Stimulated activated naive CD8-positive, alpha-beta T cell treated with anti-CD3 and anti-CD28 coated beads, Interleukin-15, Interleukin-2, amounts not matched to agents 100 ng/mL and 50 ng/mL, for 24 hours (primary cell): ENCODE measurements at regions not wholly inside any gene's neighbourhood (a gene's known extent, or its start where the extent isn't known, plus 50 kb on each side); places are given as distances from the start of the nearest gene placed in this dataset.

Source experiments
- H3K27ac Mint-ChIP-seq: one replicate; pipeline ENCODE4 v1.8.0; 2021; ENCODE audit warnings: mild to moderate bottlenecking, mixed read lengths
- H3K27me3 Mint-ChIP-seq: one replicate; pipeline ENCODE4 v1.8.0; 2021; ENCODE audit warnings: mixed read lengths
- H3K36me3 Mint-ChIP-seq: one replicate; pipeline ENCODE4 v1.8.0; 2021; ENCODE audit warnings: low read depth, mixed read lengths
- H3K4me1 Mint-ChIP-seq: one replicate; pipeline ENCODE4 v1.8.0; 2021; ENCODE audit warnings: low read depth, mixed read lengths
- H3K4me3 Mint-ChIP-seq: one replicate; pipeline ENCODE4 v1.8.0; 2021; ENCODE audit warnings: mild to moderate bottlenecking, mixed read lengths
- H3K9me3 Mint-ChIP-seq: one replicate; pipeline ENCODE4 v1.8.0; 2021; ENCODE audit warnings: mixed read lengths

GRCh38 chr5:45060724-45061123 lies 252.0 kb downstream of the MRPS30 start:
- H3K9me3 Mint-ChIP-seq = peaks cover 5% of the 10 kb centered on the region
- no peaks in the 10 kb centered on the region for H3K27me3 Mint-ChIP-seq
- H3K4me3 Mint-ChIP-seq = no peak overlapping the region
- no peaks in the 10 kb centered on the region for H3K36me3 Mint-ChIP-seq
- H3K27ac Mint-ChIP-seq = no peak overlapping the region
- H3K4me1 Mint-ChIP-seq = no peaks in the 10 kb centered on the region

- Mint-ChIP-seq H3K4me1 (no peaks in the 10 kb centered on the region), H3K27me3 (no peaks in the 10 kb centered on the region), H3K9me3 (peaks cover 4% of the 10 kb centered on the region), H3K27ac (no peak overlapping the region), H3K4me3 (no peak overlapping the region), H3K36me3 (no peaks in the 10 kb centered on the region)
These were observed 253.3 kb downstream of the MRPS30 start for GRCh38 chr5:45062044-45062443.

- Mint-ChIP-seq H3K27ac (no peak overlapping the region), H3K4me1 (no peaks in the 10 kb centered on the region), H3K9me3 (peaks cover 3% of the 10 kb centered on the region), H3K36me3 (no peaks in the 10 kb centered on the region), H3K4me3 (no peak overlapping the region), H3K27me3 (no peaks in the 10 kb centered on the region)
These were observed 272.3 kb downstream of the MRPS30 start for GRCh38 chr5:45081082-45081481.

- H3K9me3 Mint-ChIP-seq = peaks cover 3% of the 10 kb centered on the region
- no peaks in the 10 kb centered on the region for H3K36me3 Mint-ChIP-seq
- no peak overlapping the region for H3K4me3 Mint-ChIP-seq
- no peaks in the 10 kb centered on the region for H3K27me3 Mint-ChIP-seq
- no peaks in the 10 kb centered on the region for H3K4me1 Mint-ChIP-seq
- no peak overlapping the region for H3K27ac Mint-ChIP-seq
These were observed 281.1 kb downstream of the MRPS30 start for GRCh38 chr5:45089870-45090269.

GRCh38 chr5:45093377-45093776 lies 284.6 kb downstream of the MRPS30 start:
- H3K36me3 Mint-ChIP-seq = no peaks in the 10 kb centered on the region
- H3K27me3 Mint-ChIP-seq = no peaks in the 10 kb centered on the region
- H3K4me1 Mint-ChIP-seq = no peaks in the 10 kb centered on the region
- H3K4me3 Mint-ChIP-seq = no peak overlapping the region
- H3K27ac Mint-ChIP-seq = no peak overlapping the region
- peaks cover 8% of the 10 kb centered on the region for H3K9me3 Mint-ChIP-seq

- Mint-ChIP-seq H3K36me3 (no peaks in the 10 kb centered on the region), H3K27me3 (no peaks in the 10 kb centered on the region), H3K9me3 (peaks cover 8% of the 10 kb centered on the region), H3K4me3 (no peak overlapping the region), H3K4me1 (no peaks in the 10 kb centered on the region), H3K27ac (no peak overlapping the region)
These were observed 286.2 kb downstream of the MRPS30 start for GRCh38 chr5:45094876-45095440.

- no peak overlapping the region for H3K27ac Mint-ChIP-seq
- no peaks in the 10 kb centered on the region for H3K27me3 Mint-ChIP-seq
- no peaks in the 10 kb centered on the region for H3K36me3 Mint-ChIP-seq
- H3K9me3 Mint-ChIP-seq = peaks cover 5% of the 10 kb centered on the region
- no peak overlapping the region for H3K4me3 Mint-ChIP-seq
- H3K4me1 Mint-ChIP-seq = no peaks in the 10 kb centered on the region
These were observed 289.7 kb downstream of the MRPS30 start for GRCh38 chr5:45098483-45098882.

- H3K9me3 Mint-ChIP-seq = peaks cover 12% of the 10 kb centered on the region
- H3K27ac Mint-ChIP-seq = no peak overlapping the region
These were observed 292.4 kb downstream of the MRPS30 start for GRCh38 chr5:45101146-45101545.

GRCh38 chr5:45105491-45105994 lies 296.8 kb downstream of the MRPS30 start:
- Mint-ChIP-seq H3K27me3 (no peaks in the 10 kb centered on the region), H3K4me3 (no peak overlapping the region), H3K9me3 (peaks cover 14% of the 10 kb centered on the region), H3K4me1 (no peaks in the 10 kb centered on the region), H3K27ac (no peak overlapping the region), H3K36me3 (no peaks in the 10 kb centered on the region)

More at GRCh38 chr5:45101146-45101545, 292.4 kb downstream of the MRPS30 start:
- Mint-ChIP-seq H3K4me3 (no peak overlapping the region), H3K27me3 (no peaks in the 10 kb centered on the region), H3K36me3 (no peaks in the 10 kb centered on the region), H3K4me1 (no peaks in the 10 kb centered on the region)

GRCh38 chr5:45109062-45109461 lies 300.3 kb downstream of the MRPS30 start:
- H3K27ac Mint-ChIP-seq = no peak overlapping the region
- no peaks in the 10 kb centered on the region for H3K36me3 Mint-ChIP-seq
- H3K27me3 Mint-ChIP-seq = no peaks in the 10 kb centered on the region
- no peaks in the 10 kb centered on the region for H3K4me1 Mint-ChIP-seq
- H3K9me3 Mint-ChIP-seq = peaks cover 14% of the 10 kb centered on the region
- no peak overlapping the region for H3K4me3 Mint-ChIP-seq

- no peaks in the 10 kb centered on the region for H3K4me1 Mint-ChIP-seq
- no peak overlapping the region for H3K4me3 Mint-ChIP-seq
- H3K27ac Mint-ChIP-seq = no peak overlapping the region
- no peaks in the 10 kb centered on the region for H3K27me3 Mint-ChIP-seq
- peaks cover 14% of the 10 kb centered on the region for H3K9me3 Mint-ChIP-seq
- no peaks in the 10 kb centered on the region for H3K36me3 Mint-ChIP-seq
These were observed 300.9 kb downstream of the MRPS30 start for GRCh38 chr5:45109636-45110035.

GRCh38 chr5:45110399-45110798 lies 301.7 kb downstream of the MRPS30 start:
- Mint-ChIP-seq H3K9me3 (peaks cover 9% of the 10 kb centered on the region), H3K4me1 (no peaks in the 10 kb centered on the region), H3K27ac (no peak overlapping the region), H3K4me3 (no peak overlapping the region), H3K36me3 (no peaks in the 10 kb centered on the region), H3K27me3 (no peaks in the 10 kb centered on the region)

GRCh38 chr5:45113726-45114125 lies 305.0 kb downstream of the MRPS30 start:
- Mint-ChIP-seq H3K4me1 (no peaks in the 10 kb centered on the region), H3K27me3 (no peaks in the 10 kb centered on the region), H3K27ac (no peak overlapping the region)

GRCh38 chr5:45132972-45133371 lies 324.2 kb downstream of the MRPS30 start:
- Mint-ChIP-seq H3K36me3 (no peaks in the 10 kb centered on the region), H3K4me1 (no peaks in the 10 kb centered on the region), H3K9me3 (peaks cover 20% of the 10 kb centered on the region), H3K27me3 (no peaks in the 10 kb centered on the region), H3K27ac (no peak overlapping the region), H3K4me3 (no peak overlapping the region)

More at GRCh38 chr5:45113726-45114125, 305.0 kb downstream of the MRPS30 start:
- Mint-ChIP-seq H3K4me3 (no peak overlapping the region), H3K9me3 (peaks cover 7% of the 10 kb centered on the region), H3K36me3 (no peaks in the 10 kb centered on the region)

- Mint-ChIP-seq H3K9me3 (peaks cover 18% of the 10 kb centered on the region), H3K27ac (no peak overlapping the region), H3K27me3 (no peaks in the 10 kb centered on the region), H3K36me3 (no peaks in the 10 kb centered on the region), H3K4me1 (no peaks in the 10 kb centered on the region), H3K4me3 (no peak overlapping the region)
These were observed 354.2 kb downstream of the MRPS30 start for GRCh38 chr5:45162974-45163373.

- peaks cover 8% of the 10 kb centered on the region for H3K9me3 Mint-ChIP-seq
- no peaks in the 10 kb centered on the region for H3K4me1 Mint-ChIP-seq
- no peaks in the 10 kb centered on the region for H3K36me3 Mint-ChIP-seq
- H3K4me3 Mint-ChIP-seq = no peak overlapping the region
- no peaks in the 10 kb centered on the region for H3K27me3 Mint-ChIP-seq
- H3K27ac Mint-ChIP-seq = no peak overlapping the region
These were observed 362.8 kb downstream of the MRPS30 start for GRCh38 chr5:45171563-45171962.
